Mesodermal cell (in vitro differentiated cells): ENCODE measurements at regions not wholly inside any gene's neighbourhood (a gene's known extent, or its start where the extent isn't known, plus 50 kb on each side); places are given as distances from the start of the nearest gene placed in this dataset.
"Not testable (repeated sequence)": the region's sequence is repeated elsewhere in the genome, so short reads cannot be mapped to it uniquely, and the experiment has no call there.

ENCODE experiments used
- H3K27ac ChIP-seq: 2 replicates; pipeline ENCODE4 v1.7.0; 2013; ENCODE audit warnings: mild to moderate bottlenecking, low read depth, low read length, moderate library complexity; ENCODE audit not compliant: severe bottlenecking
- H3K36me3 ChIP-seq: 2 replicates; pipeline ENCODE4 v1.7.1; 2013; ENCODE audit warnings: mild to moderate bottlenecking, low read length, moderate library complexity; ENCODE audit not compliant: control insufficient read depth, insufficient read depth
- H3K4me1 ChIP-seq: one replicate; pipeline ENCODE4 v1.7.1; 2013; ENCODE audit warnings: mild to moderate bottlenecking, low read length; ENCODE audit not compliant: insufficient read depth, control insufficient read depth, poor library complexity, severe bottlenecking
- H3K4me3 ChIP-seq: 2 replicates; pipeline ENCODE4 v1.7.0; 2013; ENCODE audit warnings: low read length, control low read depth, mild to moderate bottlenecking; ENCODE audit not compliant: insufficient read depth, poor library complexity, severe bottlenecking; ENCODE audit errors: extremely low read depth
- H3K9me3 ChIP-seq: 2 replicates; pipeline ENCODE4 v1.7.1; 2013; ENCODE audit warnings: mild to moderate bottlenecking, low read length, moderate library complexity; ENCODE audit not compliant: control insufficient read depth
- WGBS, 2 experiments: methylation state at CpG; one replicate each; pipeline ENCODE4 v1.1.5; 2013; ENCODE audit warnings: missing lambda C conversion rate in 2 of 2; ENCODE audit not compliant: insufficient coverage in 2 of 2; 5-methylcytosine and 5-hydroxymethylcytosine counted together

DNA sequence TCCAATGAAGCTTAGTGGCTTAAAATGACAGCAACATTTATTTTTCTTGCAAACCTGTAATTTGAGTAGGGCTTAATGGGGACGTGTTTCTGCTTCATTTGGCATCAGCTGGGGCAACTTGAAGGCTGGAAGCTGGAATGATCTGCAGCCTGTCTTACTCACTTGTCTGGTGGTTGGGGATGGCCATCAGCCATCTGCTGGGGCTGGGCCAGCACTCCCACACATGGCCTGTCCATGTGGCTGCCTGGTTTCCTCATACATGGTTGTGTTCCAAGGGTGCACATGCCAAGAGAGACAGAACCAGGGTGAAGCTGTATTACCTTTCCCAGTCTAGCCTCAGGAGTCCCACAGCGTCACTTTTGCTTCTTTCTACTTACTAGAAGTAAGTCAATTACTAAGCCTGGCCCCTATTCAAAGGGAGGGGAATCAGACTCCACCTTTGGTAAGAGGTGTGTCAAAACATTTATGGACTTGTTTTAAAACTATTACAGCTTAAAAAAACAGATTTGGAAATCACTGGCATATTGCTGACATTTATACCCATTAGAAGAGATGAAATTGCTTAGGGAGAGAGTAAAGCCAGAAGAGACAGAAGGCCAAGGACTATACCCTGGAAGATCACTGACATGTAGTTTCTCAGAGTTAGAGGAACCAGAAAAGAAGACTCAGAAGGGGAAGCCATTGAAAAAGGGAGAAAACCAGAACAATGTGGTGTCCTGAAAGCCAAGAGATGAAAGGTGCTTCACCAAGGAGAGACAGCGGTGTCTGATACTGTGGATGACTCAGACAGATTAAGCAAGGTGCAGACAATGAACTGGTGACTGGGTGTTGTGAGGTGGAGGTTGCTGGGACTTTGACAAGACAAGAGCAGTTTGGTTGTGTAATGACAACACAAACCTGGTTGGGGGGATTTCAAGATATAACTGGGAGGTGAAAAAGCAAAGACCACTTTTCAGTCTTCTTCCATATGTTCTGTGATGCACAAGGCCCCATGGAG lies 345.2 kb downstream of the GJA1 start:
- Histone ChIP-seq H3K27ac (no peak overlapping the region), H3K36me3 (no peaks in the 10 kb centered on the region), H3K4me1 (no peaks in the 10 kb centered on the region), H3K4me3 (no peak overlapping the region), H3K9me3 (peaks cover 6% of the 10 kb centered on the region)
- 83 to 86% methylated on average over 2 of the region's 3 CpGs for WGBS, 2 experiments

DNA sequence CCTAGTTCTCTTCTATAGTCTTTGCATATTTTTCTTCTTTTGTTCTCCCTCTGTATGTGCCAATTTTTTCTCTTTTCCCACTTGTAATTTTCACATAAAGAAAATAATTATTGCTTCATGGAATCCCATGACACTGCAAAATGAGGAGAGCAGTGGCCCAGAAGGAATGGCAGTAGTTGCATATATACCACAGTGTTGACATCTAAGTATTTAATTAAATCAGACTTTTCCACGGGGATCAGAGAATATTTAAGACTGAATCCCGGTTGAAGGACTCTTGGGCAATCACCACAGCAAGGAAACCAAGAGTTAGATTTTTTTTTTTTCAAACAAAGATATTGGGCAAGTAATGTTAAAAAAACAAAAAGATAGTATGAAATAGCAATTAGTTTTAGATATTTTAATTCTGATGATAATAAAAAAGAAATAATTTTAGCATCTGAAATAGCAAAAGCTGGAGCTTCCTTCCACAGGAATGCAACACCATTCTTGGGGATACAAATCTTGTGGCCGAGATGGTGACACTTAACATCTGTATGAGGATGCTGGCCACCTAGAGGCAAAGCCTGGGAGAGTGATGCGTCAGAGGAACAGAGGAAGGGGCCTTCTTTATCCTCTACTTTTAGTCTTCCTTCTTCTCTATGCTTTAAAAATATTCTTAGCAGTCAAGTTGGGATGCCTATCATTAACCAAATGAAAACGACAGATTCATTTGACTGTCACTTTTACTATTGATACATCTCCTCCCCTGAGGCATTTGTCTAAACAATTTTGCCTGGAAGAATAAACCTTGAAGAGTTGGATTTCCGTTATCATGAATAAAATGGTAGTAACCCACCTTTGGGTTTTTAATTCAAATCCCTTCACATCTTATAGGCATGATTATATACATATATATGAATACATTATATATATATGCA lies 356.2 kb downstream of the GJA1 start:
- 100% methylated on average over 2 of the region's 6 CpGs; no CpG with 5 or more reads in 1 of the 2 experiments for WGBS, 2 experiments
- no peaks in the 10 kb centered on the region for H3K4me1 ChIP-seq
- no peak overlapping the region for H3K4me3 ChIP-seq
- no peaks in the 10 kb centered on the region for H3K36me3 ChIP-seq
- no peak overlapping the region for H3K27ac ChIP-seq
- no peaks in the 10 kb centered on the region for H3K9me3 ChIP-seq

DNA sequence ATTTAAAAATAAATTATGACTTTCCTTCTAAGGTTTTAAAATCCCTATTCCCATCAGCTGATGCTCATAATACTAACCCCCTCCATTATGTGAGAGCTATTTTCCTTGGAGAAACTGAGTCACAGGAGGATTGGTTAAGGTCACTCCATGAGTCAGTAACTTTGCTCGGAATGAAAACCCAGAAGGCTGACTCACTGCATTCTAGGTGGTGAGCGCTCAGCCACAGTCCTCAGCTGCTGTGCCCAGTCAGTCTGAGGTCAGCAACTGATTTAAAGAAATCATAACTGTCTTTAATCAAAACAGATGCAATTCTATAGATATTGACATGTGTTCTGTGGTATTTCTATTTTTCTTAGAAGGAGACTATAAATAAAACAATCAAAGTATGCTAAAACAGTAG lies 359.2 kb downstream of the GJA1 start:
- H3K9me3 ChIP-seq = no peaks in the 10 kb centered on the region
- no peak overlapping the region for H3K27ac ChIP-seq
- WGBS, 2 experiments = 57 to 78% methylated on average over 1 of the region's 2 CpGs
- H3K4me1 ChIP-seq = no peaks in the 10 kb centered on the region
- no peaks in the 10 kb centered on the region for H3K36me3 ChIP-seq
- no peak overlapping the region for H3K4me3 ChIP-seq

DNA sequence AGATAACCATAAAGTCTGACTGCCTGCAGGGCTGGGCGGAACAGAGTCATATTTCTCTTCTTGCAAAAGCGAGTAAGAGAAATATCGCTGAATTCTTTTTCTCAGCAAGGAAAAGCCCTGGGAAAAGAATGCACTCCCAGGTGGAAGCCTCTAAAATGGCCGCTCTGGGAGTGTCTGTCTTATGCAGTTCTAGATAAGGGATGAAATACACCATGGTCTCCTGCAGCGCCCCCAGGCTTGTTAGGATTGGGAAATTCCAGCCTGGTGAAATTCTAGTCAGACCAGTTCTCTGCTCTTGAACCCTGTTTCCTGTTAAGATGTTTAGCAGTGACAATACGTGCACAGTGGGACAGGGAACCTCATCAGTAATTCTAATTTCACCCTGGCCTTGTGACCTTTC lies 362.2 kb downstream of the GJA1 start:
- H3K4me1 ChIP-seq, H3K4me3 ChIP-seq, H3K27ac ChIP-seq, H3K36me3 ChIP-seq, H3K9me3 ChIP-seq: not testable (repeated sequence)
- 93 to 95% methylated on average over 5 to 6 of the region's 6 CpGs for WGBS, 2 experiments

DNA sequence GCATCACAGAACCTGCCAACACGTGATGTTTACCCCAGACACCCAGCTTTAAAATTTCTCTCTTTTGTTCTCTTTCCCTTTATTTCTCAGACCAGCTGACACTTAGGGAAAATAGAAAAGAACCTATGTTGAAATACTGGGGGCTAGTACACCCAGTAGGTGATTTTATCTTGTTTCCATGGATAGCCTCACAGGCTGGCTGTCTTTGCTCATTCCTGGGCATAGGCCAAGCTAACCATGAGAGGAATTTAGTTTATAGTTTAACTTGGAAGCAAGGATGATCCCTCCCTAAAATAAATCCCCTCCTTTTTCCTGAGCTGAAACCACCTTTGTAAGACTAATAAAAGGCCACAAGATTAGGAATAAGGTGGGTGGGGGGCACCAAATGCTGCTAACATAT lies 362.7 kb downstream of the GJA1 start:
- WGBS, 2 experiments = 80% methylated on average over 1 of the region's 1 CpG; no CpG with 5 or more reads in 1 of the 2 experiments
- H3K36me3 ChIP-seq, H3K4me1 ChIP-seq, H3K9me3 ChIP-seq, H3K27ac ChIP-seq, H3K4me3 ChIP-seq: not testable (repeated sequence)

DNA sequence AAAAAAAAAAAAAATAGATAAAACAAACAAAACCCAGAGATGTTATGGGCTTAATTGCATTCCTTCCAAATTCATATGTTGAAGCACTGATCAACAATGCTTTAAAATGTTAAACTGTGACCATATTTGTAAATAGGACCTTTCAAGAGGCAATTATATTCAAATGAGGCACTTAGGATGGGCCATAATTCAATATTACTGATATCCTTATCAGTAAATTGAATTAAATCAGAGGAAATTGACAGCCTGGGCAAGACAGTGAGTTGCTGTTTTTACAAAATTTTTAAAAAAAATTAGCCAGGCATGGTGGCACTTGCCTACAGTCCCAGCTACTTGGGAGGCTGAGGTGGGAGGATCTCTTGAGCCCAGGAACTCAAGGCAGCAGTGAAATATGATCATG lies 364.1 kb downstream of the GJA1 start:
- H3K4me1 ChIP-seq = no peaks in the 10 kb centered on the region
- H3K36me3 ChIP-seq = no peaks in the 10 kb centered on the region
- H3K9me3 ChIP-seq = peaks cover 8% of the 10 kb centered on the region
- no peak overlapping the region for H3K4me3 ChIP-seq
- no peak overlapping the region for H3K27ac ChIP-seq

DNA sequence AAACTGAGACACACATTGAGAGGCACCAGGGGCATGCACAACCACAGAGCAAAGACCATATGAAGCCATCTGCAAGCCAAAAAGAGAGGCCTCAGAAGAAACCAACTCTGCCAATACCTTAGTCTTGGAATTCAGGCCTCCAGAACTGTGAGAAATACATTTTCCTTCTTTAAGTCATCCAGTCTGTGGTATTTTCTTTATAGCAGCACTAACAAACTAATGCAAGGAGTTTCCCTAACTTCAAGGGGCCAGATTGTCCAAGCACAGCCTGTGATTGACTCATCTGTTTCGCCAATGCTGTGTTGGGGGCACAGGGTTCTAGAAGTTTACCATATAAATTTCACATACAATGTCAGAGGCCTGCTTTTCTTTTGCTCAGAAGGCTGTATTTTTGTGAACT lies 364.6 kb downstream of the GJA1 start:
- Histone ChIP-seq H3K4me3 (no peak overlapping the region), H3K27ac (no peak overlapping the region), H3K9me3 (peaks cover 8% of the 10 kb centered on the region), H3K4me1 (no peaks in the 10 kb centered on the region), H3K36me3 (no peaks in the 10 kb centered on the region)
- WGBS, 2 experiments = no CpG with 5 or more reads among the region's 1 CpG

DNA sequence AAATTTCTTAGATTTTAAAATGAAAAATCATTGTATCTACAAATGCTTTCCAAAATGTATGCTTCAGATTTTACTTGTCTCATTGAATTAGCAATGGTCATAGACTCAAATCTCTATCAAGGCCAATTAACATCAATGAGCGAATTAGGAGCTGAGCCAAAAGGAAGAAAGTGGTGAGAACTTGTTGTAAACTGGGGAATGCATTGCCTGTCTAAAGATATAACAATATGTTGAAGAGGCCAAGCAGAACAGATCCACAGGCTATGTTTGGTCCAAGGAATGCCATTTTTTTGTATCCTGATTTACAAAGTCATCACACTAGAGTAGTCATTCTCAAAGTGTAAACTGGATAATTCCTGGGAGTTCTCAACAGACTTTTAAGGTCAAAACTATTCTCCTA lies 370.7 kb downstream of the GJA1 start:
- no peak overlapping the region for H3K27ac ChIP-seq
- no CpG with 5 or more reads among the region's 1 CpG for WGBS, 2 experiments
- no peaks in the 10 kb centered on the region for H3K4me1 ChIP-seq
- no peak overlapping the region for H3K4me3 ChIP-seq
- peaks cover 1% of the 10 kb centered on the region for H3K9me3 ChIP-seq
- no peaks in the 10 kb centered on the region for H3K36me3 ChIP-seq

DNA sequence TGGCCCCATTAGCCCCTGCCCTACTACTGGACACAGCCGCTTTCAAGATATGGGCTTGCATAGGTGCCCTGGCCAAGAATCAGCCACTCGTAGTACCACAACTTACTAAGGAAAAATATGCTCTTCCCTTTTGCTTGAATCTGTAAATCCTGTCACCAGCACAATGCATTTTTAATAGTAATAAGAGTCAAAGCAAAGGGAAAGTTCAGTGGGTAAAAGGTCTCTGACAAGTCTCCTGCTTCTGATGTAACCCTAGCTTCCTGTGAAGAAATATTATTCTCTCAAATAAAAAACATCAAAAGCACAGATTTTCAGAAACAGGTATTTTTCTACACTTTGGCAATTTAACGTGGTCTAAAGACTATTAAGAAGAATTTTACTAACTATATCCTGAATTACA lies 373.8 kb downstream of the GJA1 start:
- H3K4me3 ChIP-seq = no peak overlapping the region
- no peaks in the 10 kb centered on the region for H3K36me3 ChIP-seq
- no peak overlapping the region for H3K27ac ChIP-seq
- 100% methylated on average over 1 of the region's 3 CpGs; no CpG with 5 or more reads in 1 of the 2 experiments for WGBS, 2 experiments
- peaks cover 9% of the 10 kb centered on the region for H3K4me1 ChIP-seq
- no peaks in the 10 kb centered on the region for H3K9me3 ChIP-seq

DNA sequence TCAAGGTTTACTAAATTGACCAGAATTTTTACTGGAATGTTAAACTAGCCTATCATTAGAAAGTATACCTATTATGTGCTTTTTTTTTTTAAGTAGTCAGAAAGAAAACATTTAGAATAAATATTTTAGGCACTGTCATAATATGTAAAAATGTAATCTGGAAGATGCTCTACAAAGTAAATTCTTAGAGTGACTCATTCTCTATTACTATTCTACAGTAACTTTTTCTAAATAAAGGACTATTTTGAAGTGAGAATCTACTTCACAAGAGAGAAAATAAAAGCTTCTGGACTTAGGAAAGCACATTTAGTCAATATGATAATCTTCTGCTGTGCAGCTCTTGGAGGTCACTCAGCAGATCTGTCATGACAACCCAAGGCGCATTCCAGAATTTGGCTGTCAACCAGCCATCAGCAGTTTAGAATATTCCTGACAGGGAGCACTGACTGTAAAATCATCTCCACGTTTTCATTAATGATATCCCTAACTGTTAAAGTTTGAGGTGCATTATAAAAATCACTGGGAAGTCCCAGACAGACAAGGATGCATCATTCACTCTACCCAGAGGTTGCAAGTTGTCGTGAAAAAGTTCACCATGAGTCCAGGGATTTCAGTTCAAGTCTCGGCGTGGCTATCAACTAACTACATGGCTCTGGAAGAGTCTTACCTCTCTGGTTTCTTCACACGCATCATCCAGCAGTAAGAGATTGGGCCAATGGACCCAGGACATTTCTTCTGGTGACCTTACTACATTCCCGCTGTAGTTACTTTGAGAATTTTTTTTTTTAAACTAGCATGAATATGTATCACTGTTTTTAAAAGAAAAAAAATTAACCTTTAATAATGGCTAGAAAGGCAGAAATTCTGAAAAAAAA lies 374.9 kb downstream of the GJA1 start:
- H3K36me3 ChIP-seq = no peaks in the 10 kb centered on the region
- H3K4me1 ChIP-seq = peaks cover 9% of the 10 kb centered on the region
- H3K9me3 ChIP-seq = no peaks in the 10 kb centered on the region
- no peak overlapping the region for H3K27ac ChIP-seq
- H3K4me3 ChIP-seq = no peak overlapping the region
- 94 to 96% methylated on average over 5 to 6 of the region's 7 CpGs for WGBS, 2 experiments
